ENCODE measurements at regions not wholly inside any gene's neighbourhood (a gene's known extent, or its start where the extent isn't known, plus 50 kb on each side); places are given as distances from the start of the nearest gene placed in this dataset.

- Histone ChIP-seq H3K4me3 (no peak overlapping the region), H3K27me3 (no peaks in the 10 kb centered on the region), H3K4me1 (peaks cover 4% of the 10 kb centered on the region), H3K36me3 (no peaks in the 10 kb centered on the region), H3K9me3 (peaks cover 3% of the 10 kb centered on the region), H3K27ac (no peak overlapping the region)
- 79% methylated on average over 3 of the region's 3 CpGs for WGBS
- DNase-seq (ENCODE audit: low spot score in 2 of 2), result no peak
- TF ChIP-seq POLR2A (IDR thresholded peaks at IDR 0.05) (no peak), EP300 (IDR thresholded peaks at IDR 0.05) (no peak), CTCF (IDR thresholded peaks at IDR 0.05) (no peak), POLR2AphosphoS5 (IDR thresholded peaks at IDR 0.05) (no peak)
These were observed 222.2 kb upstream of the ATP11B start for GRCh38 chr3:182570946-182571594.

- H3K27me3 ChIP-seq, result no peaks in the 10 kb centered on the region
- 60% methylated on average over 2 of the region's 2 CpGs for WGBS
- H3K27ac ChIP-seq, result no peak overlapping the region
- TF ChIP-seq POLR2A (IDR thresholded peaks at IDR 0.05) (no peak), EP300 (IDR thresholded peaks at IDR 0.05) (no peak), POLR2AphosphoS5 (IDR thresholded peaks at IDR 0.05) (no peak), CTCF (IDR thresholded peaks at IDR 0.05) (no peak)
- peaks cover 3% of the 10 kb centered on the region for H3K9me3 ChIP-seq
- no peaks in the 10 kb centered on the region for H3K4me1 ChIP-seq
- no peak overlapping the region for H3K4me3 ChIP-seq
- H3K36me3 ChIP-seq, result no peaks in the 10 kb centered on the region
- DNase-seq (ENCODE audit: low spot score in 2 of 2), result no peak
These were observed 217.4 kb upstream of the ATP11B start for GRCh38 chr3:182575941-182576340.

GRCh38 chr3:182583545-182583944, 209.8 kb upstream of the ATP11B start:
- H3K4me1 ChIP-seq, result no peaks in the 10 kb centered on the region
- no peak overlapping the region for H3K27ac ChIP-seq
- TF ChIP-seq CTCF (IDR thresholded peaks at IDR 0.05), result no peak
- TF ChIP-seq POLR2A (IDR thresholded peaks at IDR 0.05), result no peak
- TF ChIP-seq EP300 (IDR thresholded peaks at IDR 0.05), result no peak
- no peak for TF ChIP-seq POLR2AphosphoS5 (IDR thresholded peaks at IDR 0.05)
- no peaks in the 10 kb centered on the region for H3K36me3 ChIP-seq
- no peak overlapping the region for H3K4me3 ChIP-seq
- DNase-seq (ENCODE audit: low spot score in 2 of 2), result no peak
- WGBS, result 71% methylated on average over 4 of the region's 4 CpGs
- no peaks in the 10 kb centered on the region for H3K9me3 ChIP-seq
- no peaks in the 10 kb centered on the region for H3K27me3 ChIP-seq

- WGBS, result 89% methylated on average over 2 of the region's 2 CpGs
These were observed 207.7 kb upstream of the ATP11B start for GRCh38 chr3:182585532-182586150.

More at GRCh38 chr3:182585532-182586150, 207.7 kb upstream of the ATP11B start:
- no peaks in the 10 kb centered on the region for H3K36me3 ChIP-seq
- DNase-seq (ENCODE audit: low spot score in 2 of 2), result no peak
- no peak overlapping the region for H3K27ac ChIP-seq
- TF ChIP-seq POLR2A (IDR thresholded peaks at IDR 0.05) (no peak), POLR2AphosphoS5 (IDR thresholded peaks at IDR 0.05) (no peak), CTCF (IDR thresholded peaks at IDR 0.05) (no peak), EP300 (IDR thresholded peaks at IDR 0.05) (no peak)
- no peak overlapping the region for H3K4me3 ChIP-seq
- H3K4me1 ChIP-seq, result no peaks in the 10 kb centered on the region
- H3K27me3 ChIP-seq, result no peaks in the 10 kb centered on the region
- H3K9me3 ChIP-seq, result no peaks in the 10 kb centered on the region

All from suprapubic skin (tissue), 4 donors.